GM19324 (cell line): ENCODE measurements at regions not wholly inside any gene's neighbourhood (a gene's known extent, or its start where the extent isn't known, plus 50 kb on each side); places are given as distances from the start of the nearest gene placed in this dataset.
"Not testable (repeated sequence)": the region's sequence is repeated elsewhere in the genome, so short reads cannot be mapped to it uniquely, and the experiment has no call there.

Experiments used
- ATAC-seq: cut with Tn5 transposase; IDR thresholded peaks from one replicate; pipeline ENCODE4 v1.9.1; 2021; ENCODE audit warnings: mild to moderate bottlenecking, moderate library complexity; ENCODE audit not compliant: unreplicated experiment, low FRiP score

GRCh38 chr21:35713914-35714313, 346.4 kb downstream of the SETD4 start:
- ATAC-seq, result no peak

- ATAC-seq, result no peak
These were observed 348.7 kb downstream of the SETD4 start for GRCh38 chr21:35711661-35712060.

GRCh38 chr21:35711213-35711612, 349.1 kb downstream of the SETD4 start:
- ATAC-seq, result no peak

- ATAC-seq, result not testable (repeated sequence)
These were observed 350.3 kb downstream of the SETD4 start for GRCh38 chr21:35709990-35710389.

- no peak for ATAC-seq
These were observed 354.4 kb downstream of the SETD4 start for GRCh38 chr21:35705888-35706287.

- no peak for ATAC-seq
These were observed 355.0 kb downstream of the SETD4 start for GRCh38 chr21:35705237-35705887.

- no peak for ATAC-seq
These were observed 356.6 kb downstream of the SETD4 start for GRCh38 chr21:35703704-35704103.

GRCh38 chr21:35699361-35699760, 361.0 kb downstream of the SETD4 start:
- ATAC-seq, result no peak

- ATAC-seq, result no peak
These were observed 363.0 kb downstream of the SETD4 start for GRCh38 chr21:35697321-35697808.

- no peak for ATAC-seq
These were observed 363.7 kb downstream of the SETD4 start for GRCh38 chr21:35696644-35697043.

- ATAC-seq, result no peak
These were observed 368.0 kb downstream of the SETD4 start for GRCh38 chr21:35692311-35692710.

- ATAC-seq, result no peak
These were observed 369.9 kb downstream of the SETD4 start for GRCh38 chr21:35690436-35690835.

GRCh38 chr21:35686156-35686555, 374.2 kb downstream of the SETD4 start:
- no peak for ATAC-seq

- no peak for ATAC-seq
These were observed 376.5 kb downstream of the SETD4 start for GRCh38 chr21:35683664-35684304.

GRCh38 chr21:35682904-35683549, 377.3 kb downstream of the SETD4 start:
- ATAC-seq, result no peak

GRCh38 chr21:35681946-35682345, 378.4 kb downstream of the SETD4 start:
- no peak for ATAC-seq

- no peak for ATAC-seq
These were observed 381.2 kb downstream of the SETD4 start for GRCh38 chr21:35679076-35679475.

- ATAC-seq, result no peak
These were observed 381.9 kb downstream of the SETD4 start for GRCh38 chr21:35678393-35678792.

- no peak for ATAC-seq
These were observed 383.0 kb downstream of the SETD4 start for GRCh38 chr21:35677298-35677841.

- ATAC-seq, result no peak
These were observed 385.3 kb downstream of the SETD4 start for GRCh38 chr21:35674895-35675470.

GRCh38 chr21:35674091-35674671, 386.1 kb downstream of the SETD4 start:
- ATAC-seq, result no peak
